ENCODE measurements at regions not wholly inside any gene's neighbourhood (a gene's known extent, or its start where the extent isn't known, plus 50 kb on each side); places are given as distances from the start of the nearest gene placed in this dataset.

- peak; percentile 60 for FAIRE-seq
These were observed 60.7 kb upstream of the CTTNBP2NL start for GRCh38 chr1:112335351-112335750.

GRCh38 chr1:112337028-112337531 lies 58.9 kb upstream of the CTTNBP2NL start:
- Histone ChIP-seq H3K4me2 (ENCODE audit: control insufficient read depth, extremely low read depth, insufficient read depth, low read depth, low read length) (peak overlapping the region; percentile 37), H3K4me3 (ENCODE audit: control insufficient read depth in 2 of 3, extremely low read depth in 1 of 3, insufficient read depth in 2 of 3, low read depth in 1 of 3, low read length in 3 of 3) (no peak overlapping the region), H3K4me1 (ENCODE audit: control insufficient read depth, extremely low read depth, insufficient read depth, low read length) (peaks cover 23% of the 10 kb centered on the region), H3K79me2 (ENCODE audit: control insufficient read depth, insufficient read depth, low read length) (no peaks in the 10 kb centered on the region), H3K9ac (ENCODE audit: control insufficient read depth, extremely low read depth, insufficient read depth, low read length) (no peak overlapping the region), H3K27me3 (ENCODE audit: control insufficient read depth, extremely low read depth, insufficient read depth, low read length) (peaks cover 10% of the 10 kb centered on the region), H3K27ac (ENCODE audit: control insufficient read depth, insufficient read depth, low read length) (no peak overlapping the region), H2AFZ (ENCODE audit: control insufficient read depth, low read length) (no peak overlapping the region), H3K9me1 (ENCODE audit: control insufficient read depth, extremely low read depth, insufficient read depth, low read length) (no peaks in the 10 kb centered on the region), H4K20me1 (ENCODE audit: control insufficient read depth, extremely low read depth, insufficient read depth, low read length) (no peaks in the 10 kb centered on the region), H3K36me3 (ENCODE audit: control insufficient read depth in 2 of 2, extremely low read depth in 1 of 2, insufficient read depth in 2 of 2, low read length in 2 of 2) (no peaks in the 10 kb centered on the region), H3K9me3 (ENCODE audit: control insufficient read depth, low read depth, low read length) (no peaks in the 10 kb centered on the region)
- DNase-seq (ENCODE audit: low read depth, low spot score) (no peak), FAIRE-seq (peak; percentile 58)
- no peak for TF ChIP-seq EZH2 (IDR thresholded peaks at IDR 0.05; ENCODE audit: low read length)
- TF ChIP-seq, protein P1, sequence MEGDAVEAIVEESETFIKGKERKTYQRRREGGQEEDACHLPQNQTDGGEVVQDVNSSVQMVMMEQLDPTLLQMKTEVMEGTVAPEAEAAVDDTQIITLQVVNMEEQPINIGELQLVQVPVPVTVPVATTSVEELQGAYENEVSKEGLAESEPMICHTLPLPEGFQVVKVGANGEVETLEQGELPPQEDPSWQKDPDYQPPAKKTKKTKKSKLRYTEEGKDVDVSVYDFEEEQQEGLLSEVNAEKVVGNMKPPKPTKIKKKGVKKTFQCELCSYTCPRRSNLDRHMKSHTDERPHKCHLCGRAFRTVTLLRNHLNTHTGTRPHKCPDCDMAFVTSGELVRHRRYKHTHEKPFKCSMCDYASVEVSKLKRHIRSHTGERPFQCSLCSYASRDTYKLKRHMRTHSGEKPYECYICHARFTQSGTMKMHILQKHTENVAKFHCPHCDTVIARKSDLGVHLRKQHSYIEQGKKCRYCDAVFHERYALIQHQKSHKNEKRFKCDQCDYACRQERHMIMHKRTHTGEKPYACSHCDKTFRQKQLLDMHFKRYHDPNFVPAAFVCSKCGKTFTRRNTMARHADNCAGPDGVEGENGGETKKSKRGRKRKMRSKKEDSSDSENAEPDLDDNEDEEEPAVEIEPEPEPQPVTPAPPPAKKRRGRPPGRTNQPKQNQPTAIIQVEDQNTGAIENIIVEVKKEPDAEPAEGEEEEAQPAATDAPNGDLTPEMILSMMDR (optimal IDR thresholded peaks at IDR 0.05 in 1 of 3, IDR thresholded peaks at IDR 0.05 in 1 of 3, conservative IDR thresholded peaks at IDR 0.05 in 1 of 3; ENCODE audit: extremely low read depth in 1 of 3, insufficient read depth in 2 of 3, low read length in 3 of 3) = peak; percentile 65 to 87 (median 87)
- dilution Hi-C loops (cut with MboI; ENCODE audit: extremely low pct_ligation_motif_present, low sequenced_read_pairs) = no loop called here

More at GRCh38 chr1:112335351-112335750, 60.7 kb upstream of the CTTNBP2NL start:
- Histone ChIP-seq H4K20me1 (ENCODE audit: control insufficient read depth, extremely low read depth, insufficient read depth, low read length) (no peaks in the 10 kb centered on the region), H3K27me3 (ENCODE audit: control insufficient read depth, extremely low read depth, insufficient read depth, low read length) (peaks cover 6% of the 10 kb centered on the region), H3K4me2 (ENCODE audit: control insufficient read depth, extremely low read depth, insufficient read depth, low read depth, low read length) (no peak overlapping the region), H3K9me3 (ENCODE audit: control insufficient read depth, low read depth, low read length) (no peaks in the 10 kb centered on the region), H3K79me2 (ENCODE audit: control insufficient read depth, insufficient read depth, low read length) (no peaks in the 10 kb centered on the region), H3K4me1 (ENCODE audit: control insufficient read depth, extremely low read depth, insufficient read depth, low read length) (peaks cover 23% of the 10 kb centered on the region), H3K9ac (ENCODE audit: control insufficient read depth, extremely low read depth, insufficient read depth, low read length) (no peak overlapping the region), H3K27ac (ENCODE audit: control insufficient read depth, insufficient read depth, low read length) (no peak overlapping the region), H3K4me3 (ENCODE audit: control insufficient read depth in 2 of 3, extremely low read depth in 1 of 3, insufficient read depth in 2 of 3, low read depth in 1 of 3, low read length in 3 of 3) (no peak overlapping the region), H3K9me1 (ENCODE audit: control insufficient read depth, extremely low read depth, insufficient read depth, low read length) (no peaks in the 10 kb centered on the region), H3K36me3 (ENCODE audit: control insufficient read depth in 2 of 2, extremely low read depth in 1 of 2, insufficient read depth in 2 of 2, low read length in 2 of 2) (no peaks in the 10 kb centered on the region), H2AFZ (ENCODE audit: control insufficient read depth, low read length) (no peak overlapping the region)
- TF ChIP-seq, protein P1 (optimal IDR thresholded peaks at IDR 0.05 in 1 of 3, IDR thresholded peaks at IDR 0.05 in 1 of 3, conservative IDR thresholded peaks at IDR 0.05 in 1 of 3; ENCODE audit: extremely low read depth in 1 of 3, insufficient read depth in 2 of 3, low read length in 3 of 3) = peak in 1 of 3 experiments; percentile 5
- no peak for TF ChIP-seq EZH2 (IDR thresholded peaks at IDR 0.05; ENCODE audit: low read length)
- peak; percentile 41 for DNase-seq (ENCODE audit: low read depth, low spot score)
- dilution Hi-C loops (cut with MboI; ENCODE audit: extremely low pct_ligation_motif_present, low sequenced_read_pairs) = no loop called here
